ENCODE measurements at regions not wholly inside any gene's neighbourhood (a gene's known extent, or its start where the extent isn't known, plus 50 kb on each side); places are given as distances from the start of the nearest gene placed in this dataset.

DNA sequence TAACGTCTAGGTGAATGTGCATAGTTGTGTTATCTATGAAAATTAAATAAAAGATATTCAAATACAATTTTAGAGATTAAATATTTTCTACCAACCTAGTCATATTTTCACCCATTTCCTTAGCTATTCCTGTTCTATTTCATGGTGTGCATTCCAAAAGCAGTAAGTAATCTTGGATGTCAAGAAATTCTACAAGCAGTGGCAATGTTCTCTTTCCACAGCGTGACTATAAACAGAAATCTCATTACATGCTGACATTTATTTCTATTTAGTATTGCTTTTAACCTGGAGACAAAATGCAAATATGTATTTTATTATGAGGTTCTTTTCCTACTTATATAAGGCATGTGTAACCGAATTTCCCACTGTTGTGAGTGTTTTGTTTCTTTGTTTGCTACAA is 510.0 kb downstream of the ACTL7B start:
- Mint-ChIP-seq H3K4me1 (ENCODE audit: low read depth) (peaks cover 9% of the 10 kb centered on the region), H3K4me3 (ENCODE audit: low read depth) (no peak overlapping the region), H3K27ac (no peak overlapping the region), H3K27me3 (peaks cover 57% of the 10 kb centered on the region), H3K36me3 (ENCODE audit: insufficient read depth) (no peaks in the 10 kb centered on the region), H3K9me3 (ENCODE audit: low read depth) (no peaks in the 10 kb centered on the region)
- TF ChIP-seq CTCF (IDR thresholded peaks at IDR 0.05; ENCODE audit: unreplicated experiment) = no peak
- no peak for DNase-seq (ENCODE audit: low spot score, unreplicated experiment)

DNA sequence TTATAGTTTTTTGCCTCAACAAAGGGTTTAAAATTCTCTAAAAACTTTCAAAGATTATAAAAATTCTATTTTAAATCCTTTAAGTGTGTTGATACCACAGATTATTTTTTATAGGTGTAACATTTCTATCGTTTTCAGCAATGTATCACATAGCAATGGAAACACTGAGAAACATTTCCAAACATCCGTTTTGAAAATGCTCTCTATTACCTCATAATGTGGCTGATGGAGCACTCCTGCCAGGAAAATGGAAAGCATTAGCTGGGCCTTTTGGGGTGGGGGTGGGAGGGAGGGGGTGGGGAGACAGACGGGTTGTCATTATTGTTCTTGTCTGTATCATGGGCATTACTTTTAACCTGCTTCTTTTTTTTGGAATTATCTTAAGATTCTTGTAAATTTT is 516.5 kb downstream of the ACTL7B start:
- no peak for TF ChIP-seq CTCF (IDR thresholded peaks at IDR 0.05; ENCODE audit: unreplicated experiment)
- no peak for DNase-seq (ENCODE audit: low spot score, unreplicated experiment)
- Mint-ChIP-seq H3K4me3 (ENCODE audit: low read depth) (no peak overlapping the region), H3K27ac (no peak overlapping the region), H3K4me1 (ENCODE audit: low read depth) (peaks cover 15% of the 10 kb centered on the region), H3K9me3 (ENCODE audit: low read depth) (no peaks in the 10 kb centered on the region), H3K27me3 (peaks cover 26% of the 10 kb centered on the region), H3K36me3 (ENCODE audit: insufficient read depth) (no peaks in the 10 kb centered on the region)

- H3K27ac Mint-ChIP-seq = no peak overlapping the region
- no peak for TF ChIP-seq CTCF (IDR thresholded peaks at IDR 0.05; ENCODE audit: unreplicated experiment)
- H3K4me1 Mint-ChIP-seq (ENCODE audit: low read depth) = peaks cover 22% of the 10 kb centered on the region
- peaks cover 18% of the 10 kb centered on the region for H3K27me3 Mint-ChIP-seq
- H3K4me3 Mint-ChIP-seq (ENCODE audit: low read depth) = no peak overlapping the region
- no peaks in the 10 kb centered on the region for H3K36me3 Mint-ChIP-seq (ENCODE audit: insufficient read depth)
- H3K9me3 Mint-ChIP-seq (ENCODE audit: low read depth) = no peaks in the 10 kb centered on the region
- no peak for DNase-seq (ENCODE audit: low spot score, unreplicated experiment)
Observed at GRCh38 chr9:108336575-108336974, 519.2 kb downstream of the ACTL7B start.

- Mint-ChIP-seq H3K27ac (peak overlapping the region; percentile 35), H3K36me3 (ENCODE audit: insufficient read depth) (no peaks in the 10 kb centered on the region), H3K27me3 (peaks cover 22% of the 10 kb centered on the region), H3K4me3 (ENCODE audit: low read depth) (no peak overlapping the region), H3K4me1 (ENCODE audit: low read depth) (peaks cover 21% of the 10 kb centered on the region), H3K9me3 (ENCODE audit: low read depth) (peaks cover 10% of the 10 kb centered on the region)
- DNase-seq (ENCODE audit: low spot score, unreplicated experiment) = no peak
- TF ChIP-seq CTCF (IDR thresholded peaks at IDR 0.05; ENCODE audit: unreplicated experiment) = no peak
Observed at GRCh38 chr9:108333530-108333983, 522.2 kb downstream of the ACTL7B start.

DNA sequence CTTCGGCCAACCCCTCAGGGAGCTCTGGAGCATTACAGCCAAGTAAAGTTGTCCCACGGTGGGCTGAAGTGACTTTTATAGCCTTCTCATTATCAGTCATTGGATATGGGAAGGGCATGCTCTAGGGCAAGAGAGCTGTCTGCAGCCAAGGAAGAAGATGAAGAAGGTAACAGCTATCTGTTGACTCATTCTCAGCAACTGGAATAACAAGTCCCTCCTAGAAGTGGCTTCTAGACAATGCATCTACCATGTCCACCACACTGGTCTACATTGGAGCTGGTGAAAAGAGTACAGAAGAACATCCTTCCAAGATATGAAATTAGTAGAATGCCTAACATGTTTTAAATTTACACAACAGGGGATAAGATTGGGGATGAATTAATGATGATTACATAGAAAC is 524.2 kb downstream of the ACTL7B start:
- H3K27me3 Mint-ChIP-seq = peaks cover 9% of the 10 kb centered on the region
- no peak for DNase-seq (ENCODE audit: low spot score, unreplicated experiment)
- no peaks in the 10 kb centered on the region for H3K36me3 Mint-ChIP-seq (ENCODE audit: insufficient read depth)
- H3K9me3 Mint-ChIP-seq (ENCODE audit: low read depth) = peaks cover 27% of the 10 kb centered on the region
- TF ChIP-seq CTCF (IDR thresholded peaks at IDR 0.05; ENCODE audit: unreplicated experiment) = no peak
- no peak overlapping the region for H3K27ac Mint-ChIP-seq
- peaks cover 21% of the 10 kb centered on the region for H3K4me1 Mint-ChIP-seq (ENCODE audit: low read depth)
- H3K4me3 Mint-ChIP-seq (ENCODE audit: low read depth) = no peak overlapping the region
